ENCODE measurements at regions not wholly inside any gene's neighbourhood (a gene's known extent, or its start where the extent isn't known, plus 50 kb on each side); places are given as distances from the start of the nearest gene placed in this dataset.

DNA sequence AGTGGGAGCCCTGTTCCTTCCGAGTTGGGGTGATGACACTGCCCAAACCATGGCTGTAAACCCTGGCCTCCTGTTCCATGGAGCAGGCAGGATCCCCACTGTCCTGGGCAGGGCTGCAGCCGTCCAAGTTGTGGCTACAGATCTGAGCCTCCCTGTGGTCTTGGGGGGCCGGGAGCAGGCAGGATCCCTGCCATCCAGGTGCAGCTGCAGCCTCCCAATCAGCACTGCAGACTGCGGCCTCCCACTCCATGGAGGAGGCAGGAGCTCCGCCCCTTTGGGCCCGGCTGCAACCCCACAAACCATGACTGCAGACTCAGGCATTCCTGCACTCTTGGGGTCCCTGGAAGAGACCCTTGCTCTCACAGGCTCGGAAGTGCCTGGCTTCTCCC, 872.1 kb upstream of the GJE1 start:
- Histone ChIP-seq H3K79me2 (ENCODE audit: insufficient read depth, low read length) (no peaks in the 10 kb centered on the region), H3K4me3 (ENCODE audit: insufficient read depth, low read length, poor library complexity, severe bottlenecking) (no peak overlapping the region), H3K9me2 (replicated peaks; ENCODE audit: insufficient read depth, low read length) (no peaks in the 10 kb centered on the region), H3K4me2 (ENCODE audit: low read depth, low read length, poor library complexity, severe bottlenecking) (no peak overlapping the region), H4K20me1 (ENCODE audit: low read depth, low read length) (no peaks in the 10 kb centered on the region), H3K27me3 (ENCODE audit: low read length) (no peaks in the 10 kb centered on the region), H3K36me3 (ENCODE audit: low read length) (no peaks in the 10 kb centered on the region), H3K27ac (ENCODE audit: low read depth, low read length) (no peak overlapping the region), H3K9ac (ENCODE audit: low read length) (no peak overlapping the region), H3K9me3 (ENCODE audit: insufficient read depth, low read length) (no peaks in the 10 kb centered on the region), H3F3A (ENCODE audit: insufficient read depth) (no peaks in the 10 kb centered on the region), H2AFZ (ENCODE audit: low read depth, low read length, severe bottlenecking) (no peak overlapping the region)
- TF ChIP-seq CTCF (IDR thresholded peaks at IDR 0.05; ENCODE audit: insufficient read depth, low read length, poor library complexity, severe bottlenecking) (no peak), EZH2phosphoT487 (conservative IDR thresholded peaks at IDR 0.05; ENCODE audit: low read length) (no peak)

GRCh38 chr6:141259807-141260206, 872.9 kb upstream of the GJE1 start:
- no peak overlapping the region for H2AFZ ChIP-seq (ENCODE audit: low read depth, low read length, severe bottlenecking)
- H3K79me2 ChIP-seq (ENCODE audit: insufficient read depth, low read length), result no peaks in the 10 kb centered on the region
- H4K20me1 ChIP-seq (ENCODE audit: low read depth, low read length), result no peaks in the 10 kb centered on the region
- H3F3A ChIP-seq (ENCODE audit: insufficient read depth), result no peaks in the 10 kb centered on the region
- TF ChIP-seq EZH2phosphoT487 (conservative IDR thresholded peaks at IDR 0.05; ENCODE audit: low read length) (no peak), CTCF (IDR thresholded peaks at IDR 0.05; ENCODE audit: insufficient read depth, low read length, poor library complexity, severe bottlenecking) (no peak)
- no peaks in the 10 kb centered on the region for H3K9me2 ChIP-seq (replicated peaks; ENCODE audit: insufficient read depth, low read length)
- no peak overlapping the region for H3K4me2 ChIP-seq (ENCODE audit: low read depth, low read length, poor library complexity, severe bottlenecking)
- no peaks in the 10 kb centered on the region for H3K9me3 ChIP-seq (ENCODE audit: insufficient read depth, low read length)
- H3K9ac ChIP-seq (ENCODE audit: low read length), result no peak overlapping the region
- no peaks in the 10 kb centered on the region for H3K27me3 ChIP-seq (ENCODE audit: low read length)
- H3K4me3 ChIP-seq (ENCODE audit: insufficient read depth, low read length, poor library complexity, severe bottlenecking), result no peak overlapping the region
- no peaks in the 10 kb centered on the region for H3K36me3 ChIP-seq (ENCODE audit: low read length)
- H3K27ac ChIP-seq (ENCODE audit: low read depth, low read length), result no peak overlapping the region

DNA sequence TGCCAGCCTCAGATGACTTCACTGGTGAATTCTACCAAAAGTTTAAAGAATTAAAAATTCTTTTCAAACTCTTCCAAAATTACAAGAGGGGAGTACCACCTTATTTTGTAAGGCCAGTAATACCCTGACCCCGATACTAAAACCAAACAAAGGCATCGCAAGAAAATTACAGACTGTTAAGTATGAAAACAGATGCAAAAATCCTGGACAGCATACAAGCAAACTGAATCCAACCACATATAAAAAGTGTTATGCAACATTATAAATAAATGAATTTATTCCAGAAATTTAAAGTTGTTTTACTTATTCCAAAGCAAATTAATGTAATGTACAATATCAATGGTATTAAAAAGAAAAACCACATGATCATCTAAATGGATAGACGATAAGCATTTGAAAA, 873.6 kb upstream of the GJE1 start:
- H3K27ac ChIP-seq (ENCODE audit: low read depth, low read length), result no peak overlapping the region
- TF ChIP-seq CTCF (IDR thresholded peaks at IDR 0.05; ENCODE audit: insufficient read depth, low read length, poor library complexity, severe bottlenecking), result no peak
- TF ChIP-seq EZH2phosphoT487 (conservative IDR thresholded peaks at IDR 0.05; ENCODE audit: low read length), result no peak
- no peak overlapping the region for H3K4me2 ChIP-seq (ENCODE audit: low read depth, low read length, poor library complexity, severe bottlenecking)
- no peak overlapping the region for H3K4me3 ChIP-seq (ENCODE audit: insufficient read depth, low read length, poor library complexity, severe bottlenecking)
- no peaks in the 10 kb centered on the region for H3F3A ChIP-seq (ENCODE audit: insufficient read depth)
- H4K20me1 ChIP-seq (ENCODE audit: low read depth, low read length), result no peaks in the 10 kb centered on the region
- no peaks in the 10 kb centered on the region for H3K36me3 ChIP-seq (ENCODE audit: low read length)
- no peaks in the 10 kb centered on the region for H3K9me2 ChIP-seq (replicated peaks; ENCODE audit: insufficient read depth, low read length)
- no peaks in the 10 kb centered on the region for H3K27me3 ChIP-seq (ENCODE audit: low read length)
- no peak overlapping the region for H2AFZ ChIP-seq (ENCODE audit: low read depth, low read length, severe bottlenecking)
- no peak overlapping the region for H3K9ac ChIP-seq (ENCODE audit: low read length)
- H3K9me3 ChIP-seq (ENCODE audit: insufficient read depth, low read length), result no peaks in the 10 kb centered on the region
- H3K79me2 ChIP-seq (ENCODE audit: insufficient read depth, low read length), result no peaks in the 10 kb centered on the region

DNA sequence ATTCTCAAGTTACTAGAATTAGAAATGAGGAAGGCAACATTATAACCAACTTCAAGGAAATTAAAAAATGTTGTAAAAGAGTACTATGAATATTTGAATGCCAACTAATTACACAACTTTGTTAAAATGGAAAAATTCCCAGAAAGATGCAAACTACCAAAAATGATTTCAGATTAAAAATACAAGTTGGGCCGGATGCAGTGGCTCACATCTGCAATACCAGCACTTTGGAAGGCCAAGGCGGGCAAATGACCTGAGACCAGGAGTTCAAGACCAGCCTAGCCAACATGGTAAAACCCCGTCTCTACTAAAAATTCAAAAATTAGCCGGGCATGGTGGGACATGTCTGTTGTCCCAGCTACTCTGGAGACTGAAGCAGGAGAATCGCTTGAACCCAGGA, 874.2 kb upstream of the GJE1 start:
- no peaks in the 10 kb centered on the region for H3K9me2 ChIP-seq (replicated peaks; ENCODE audit: insufficient read depth, low read length)
- no peaks in the 10 kb centered on the region for H3K27me3 ChIP-seq (ENCODE audit: low read length)
- no peaks in the 10 kb centered on the region for H3K36me3 ChIP-seq (ENCODE audit: low read length)
- no peak overlapping the region for H3K4me3 ChIP-seq (ENCODE audit: insufficient read depth, low read length, poor library complexity, severe bottlenecking)
- no peak overlapping the region for H3K9ac ChIP-seq (ENCODE audit: low read length)
- no peaks in the 10 kb centered on the region for H4K20me1 ChIP-seq (ENCODE audit: low read depth, low read length)
- no peaks in the 10 kb centered on the region for H3K79me2 ChIP-seq (ENCODE audit: insufficient read depth, low read length)
- no peak overlapping the region for H3K27ac ChIP-seq (ENCODE audit: low read depth, low read length)
- no peak for TF ChIP-seq EZH2phosphoT487 (conservative IDR thresholded peaks at IDR 0.05; ENCODE audit: low read length)
- TF ChIP-seq CTCF (IDR thresholded peaks at IDR 0.05; ENCODE audit: insufficient read depth, low read length, poor library complexity, severe bottlenecking), result no peak
- no peaks in the 10 kb centered on the region for H3F3A ChIP-seq (ENCODE audit: insufficient read depth)
- H2AFZ ChIP-seq (ENCODE audit: low read depth, low read length, severe bottlenecking), result no peak overlapping the region
- H3K9me3 ChIP-seq (ENCODE audit: insufficient read depth, low read length), result no peaks in the 10 kb centered on the region
- H3K4me2 ChIP-seq (ENCODE audit: low read depth, low read length, poor library complexity, severe bottlenecking), result no peak overlapping the region
